Renal pelvis (tissue), 1 donor: ENCODE measurements at regions not wholly inside any gene's neighbourhood (a gene's known extent, or its start where the extent isn't known, plus 50 kb on each side); places are given as distances from the start of the nearest gene placed in this dataset.
"Not testable (repeated sequence)": the region's sequence is repeated elsewhere in the genome, so short reads cannot be mapped to it uniquely, and the experiment has no call there.

Experiments used
- DNase-seq: peaks from one replicate; pipeline ENCODE4 v3.0.0-alpha.2; 2013

GRCh38 chr17:63292421-63292820 lies 153.7 kb downstream of the CYB561 start:
- no peak for DNase-seq

DNA sequence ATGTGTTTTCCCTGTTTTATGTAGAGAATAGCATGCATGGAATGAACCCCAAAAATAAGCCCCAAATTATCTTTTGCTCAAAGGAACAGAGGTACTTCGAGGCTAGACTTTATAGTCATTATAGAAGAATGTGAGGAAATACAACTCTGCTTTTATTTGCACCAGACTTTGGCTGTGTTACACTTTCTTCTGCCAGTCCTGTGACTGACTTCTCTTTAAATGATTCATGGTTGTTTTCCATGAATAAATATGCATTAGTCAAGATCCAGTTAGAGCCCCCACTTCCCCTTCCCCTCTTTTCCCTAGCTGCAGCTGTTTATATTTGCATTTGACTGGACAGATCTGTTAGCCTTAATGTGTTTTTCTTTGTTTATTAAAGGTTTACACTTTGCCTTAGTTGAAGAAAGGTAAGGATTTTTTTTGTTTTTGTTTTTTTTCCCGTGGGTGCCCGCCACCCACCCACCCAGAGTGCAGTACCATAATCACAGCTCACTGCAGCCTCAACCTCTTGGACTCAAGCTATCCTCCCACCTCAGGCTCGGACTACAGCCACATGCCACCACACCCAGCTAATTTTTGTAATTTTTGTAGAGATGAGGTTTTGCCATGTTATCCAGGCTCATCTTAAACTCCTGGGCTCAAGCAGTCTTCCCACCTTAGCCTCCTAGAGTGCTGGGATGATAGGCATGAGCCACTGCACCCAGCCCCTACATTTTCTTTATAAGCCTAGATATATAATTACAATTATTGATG lies 152.6 kb downstream of the CYB561 start:
- peak; percentile 19 for DNase-seq

GRCh38 chr17:63294776-63295175 lies 151.3 kb downstream of the CYB561 start:
- no peak for DNase-seq

- DNase-seq = no peak
These were observed 150.8 kb downstream of the CYB561 start for GRCh38 chr17:63295288-63295687.

- no peak for DNase-seq
These were observed 150.1 kb downstream of the CYB561 start for GRCh38 chr17:63295839-63296590.

DNA sequence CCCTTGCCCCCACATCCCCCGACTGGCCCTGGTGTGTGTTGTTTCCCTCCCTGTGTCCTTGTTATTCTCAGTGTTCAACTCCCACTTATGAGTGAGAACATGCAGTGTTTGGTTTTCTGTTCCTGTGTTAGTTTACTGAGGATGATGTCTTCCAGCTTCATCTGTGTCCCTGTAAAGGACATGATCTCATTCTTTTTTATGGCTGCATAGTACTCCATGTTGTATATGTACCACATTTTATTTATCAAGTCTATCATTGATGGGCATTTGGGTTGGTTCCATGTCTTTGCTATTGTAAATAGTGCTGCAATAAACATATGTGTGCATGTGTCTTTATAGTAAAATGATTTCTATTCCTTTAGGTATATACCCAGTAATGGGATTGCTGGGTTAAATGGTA lies 147.2 kb downstream of the CYB561 start:
- not testable (repeated sequence) for DNase-seq

DNA sequence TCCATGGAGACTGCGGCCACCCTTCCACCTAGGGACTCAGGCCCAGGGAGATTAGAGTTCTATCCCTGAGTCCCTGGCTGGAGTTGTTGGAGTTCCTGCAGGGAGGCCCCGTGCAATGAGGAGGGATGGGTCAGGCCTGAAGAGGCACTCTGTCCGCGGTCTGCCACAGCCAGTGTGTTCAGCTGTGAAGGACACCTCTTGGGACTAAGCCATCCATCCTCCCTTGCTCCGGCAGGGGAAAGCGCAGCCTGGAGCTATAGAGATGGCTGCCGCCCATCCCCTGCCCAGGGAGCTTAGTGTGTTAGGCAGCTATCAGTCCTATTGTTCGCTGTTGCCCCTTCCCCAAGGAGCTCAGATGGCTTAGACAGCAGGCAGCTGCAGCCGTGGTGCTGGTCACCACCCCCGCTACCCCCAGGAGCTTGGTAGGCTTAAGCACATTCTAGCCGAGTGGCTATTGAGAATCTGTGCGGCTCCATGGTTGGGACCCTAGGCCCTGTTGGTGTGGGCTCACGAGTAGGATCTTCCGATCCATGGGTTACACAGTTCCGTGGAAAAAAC lies 141.3 kb downstream of the CYB561 start:
- DNase-seq = no peak

- DNase-seq = no peak
These were observed 140.2 kb downstream of the CYB561 start for GRCh38 chr17:63305857-63306256.

DNA sequence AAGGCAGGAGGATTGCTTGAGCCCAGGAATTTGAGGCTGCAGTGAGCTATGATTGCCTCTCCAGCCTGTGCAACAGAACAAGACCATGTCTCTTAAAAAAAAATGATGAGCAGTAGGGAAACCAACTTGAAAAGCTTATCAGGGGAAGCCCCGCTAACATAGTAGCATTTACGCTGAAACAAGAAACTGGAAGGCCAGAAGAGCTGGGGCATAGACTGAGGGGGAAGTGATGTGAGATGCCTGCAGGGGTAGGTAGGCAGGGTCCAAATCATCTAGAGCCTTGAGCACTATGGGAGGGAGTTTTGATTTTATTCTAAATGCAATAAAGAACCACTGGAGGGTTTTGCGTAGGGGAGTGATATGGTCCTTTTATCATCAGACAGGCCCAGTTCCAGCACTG lies 139.3 kb downstream of the CYB561 start:
- no peak for DNase-seq

GRCh38 chr17:63308272-63308671 lies 137.8 kb downstream of the CYB561 start:
- DNase-seq = no peak

GRCh38 chr17:63309021-63309420 lies 137.1 kb downstream of the CYB561 start:
- DNase-seq = no peak

DNA sequence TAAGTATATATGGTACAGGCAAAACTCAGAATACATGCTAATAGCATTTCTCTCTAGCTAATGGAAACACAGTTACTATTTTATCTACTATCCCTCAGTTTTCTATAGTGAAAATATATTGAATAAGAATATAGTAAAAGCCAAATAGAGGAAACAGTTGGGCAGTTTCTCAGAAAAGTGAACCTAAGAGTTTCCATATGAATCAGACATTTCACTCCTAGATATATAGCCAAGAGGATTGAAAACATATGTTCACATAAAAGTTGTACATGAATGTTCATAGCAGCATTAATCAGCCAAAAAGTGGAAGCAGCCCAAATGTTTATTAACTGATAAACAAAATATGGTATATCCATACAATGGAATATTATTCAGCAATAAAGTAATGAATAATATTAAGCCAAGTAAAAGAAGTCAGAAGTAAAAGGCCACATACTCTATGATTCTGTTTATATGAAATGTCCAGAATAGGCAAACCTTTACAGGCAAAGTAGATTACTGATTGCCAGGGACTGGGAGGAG lies 134.6 kb downstream of the CYB561 start:
- DNase-seq = no peak

DNA sequence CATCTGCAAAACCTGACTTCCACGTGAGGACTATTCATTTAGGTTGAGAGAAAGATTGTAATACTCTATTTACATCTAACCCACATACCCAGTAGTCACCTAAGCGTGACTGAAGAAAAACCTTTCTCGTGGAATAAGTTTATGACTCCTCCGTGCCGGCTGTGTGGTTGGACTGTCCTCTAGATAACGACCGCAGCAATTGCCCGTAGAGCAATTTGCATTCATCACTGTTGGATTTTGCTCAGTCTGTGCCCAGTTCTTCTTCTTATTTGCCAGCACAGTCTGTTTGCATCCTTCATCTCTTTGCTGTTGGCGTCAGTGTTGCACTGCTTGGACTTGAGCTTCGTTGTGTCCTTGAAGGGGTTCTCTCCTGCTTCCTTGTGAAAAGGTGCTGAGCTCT lies 131.3 kb downstream of the CYB561 start:
- no peak for DNase-seq

DNA sequence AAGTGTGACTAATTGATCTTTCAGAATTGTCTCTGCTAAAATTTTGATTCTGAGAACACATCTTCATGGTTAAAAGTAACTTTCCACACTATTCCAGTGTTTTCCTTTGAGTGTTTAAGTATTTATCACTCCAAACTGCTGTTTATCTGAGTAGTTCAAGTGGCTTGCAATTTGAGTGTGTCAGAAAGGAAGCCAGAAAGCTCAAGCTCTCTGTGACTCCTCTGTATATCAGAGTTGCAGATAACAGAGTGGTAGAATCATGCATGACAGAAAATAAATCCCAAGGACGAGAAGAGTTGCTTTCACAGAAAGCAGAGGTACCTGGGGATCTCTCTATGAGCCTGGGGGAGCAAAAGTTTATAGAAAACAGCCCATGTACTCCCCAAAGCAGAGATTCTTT lies 130.0 kb downstream of the CYB561 start:
- no peak for DNase-seq

GRCh38 chr17:63317166-63317840 lies 128.8 kb downstream of the CYB561 start:
- no peak for DNase-seq

DNA sequence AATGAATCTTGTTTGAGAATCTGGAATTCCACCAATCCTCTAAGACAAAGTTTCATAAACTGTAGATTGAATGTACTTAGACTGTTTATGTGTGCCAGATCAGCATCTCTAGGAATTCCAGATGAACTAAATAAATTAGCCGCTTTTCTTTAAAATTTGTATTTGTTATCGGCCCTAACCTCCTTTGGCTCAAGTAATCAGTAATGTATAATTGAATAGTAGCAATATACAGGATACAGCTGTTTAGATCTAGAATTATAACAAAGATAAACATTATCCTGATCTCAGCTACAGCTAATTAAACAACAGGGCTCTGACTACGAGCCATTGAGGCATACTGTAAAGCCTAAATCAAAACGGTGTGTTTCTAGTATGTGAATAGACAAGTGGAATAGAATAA lies 120.3 kb downstream of the CYB561 start:
- no peak for DNase-seq

GRCh38 chr17:63329876-63330275 lies 116.2 kb downstream of the CYB561 start:
- DNase-seq = no peak

DNA sequence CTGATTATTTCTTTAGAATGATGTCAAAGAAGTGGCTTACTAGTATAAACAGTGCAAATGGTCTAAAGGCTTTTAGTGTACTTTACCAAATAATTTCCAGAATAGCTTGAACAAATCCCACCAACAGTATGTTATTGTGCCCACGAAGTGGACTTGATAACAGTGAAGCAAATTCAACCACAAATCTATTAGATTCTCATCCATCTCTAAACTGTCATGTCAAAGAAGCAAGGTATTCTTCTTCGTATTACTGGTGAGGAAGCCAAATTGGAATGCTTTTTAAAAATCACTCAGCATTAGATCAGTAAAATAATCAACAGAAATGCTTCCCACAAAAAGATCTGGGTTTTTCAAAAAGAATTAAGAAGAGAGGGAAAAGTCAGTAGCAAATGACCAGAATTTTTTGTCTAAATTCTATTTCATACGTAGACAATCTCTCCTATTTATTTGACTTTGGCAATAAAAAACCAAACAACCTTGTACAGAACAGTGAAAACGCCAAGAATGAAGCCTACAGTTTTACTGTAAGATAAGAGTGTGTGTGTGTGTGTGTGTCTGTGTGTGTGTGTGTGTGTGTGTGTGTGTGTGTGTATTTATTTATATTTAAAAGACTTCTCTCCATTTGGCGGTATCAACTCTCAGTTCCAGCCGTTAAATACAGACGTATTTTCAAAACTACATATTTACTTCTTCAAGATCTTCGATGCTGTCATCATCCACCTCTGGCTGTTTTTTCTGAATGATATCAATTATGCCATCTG lies 114.6 kb downstream of the CYB561 start:
- DNase-seq = no peak

GRCh38 chr17:63332286-63332685 lies 113.8 kb downstream of the CYB561 start:
- no peak for DNase-seq

- no peak for DNase-seq
These were observed 112.2 kb downstream of the CYB561 start for GRCh38 chr17:63333869-63334268.

- DNase-seq = no peak
These were observed 110.3 kb downstream of the CYB561 start for GRCh38 chr17:63335831-63336230.

GRCh38 chr17:63337579-63337978 lies 108.5 kb downstream of the CYB561 start:
- no peak for DNase-seq
